HEK293T (cell line): ENCODE measurements at regions not wholly inside any gene's neighbourhood (a gene's known extent, or its start where the extent isn't known, plus 50 kb on each side); places are given as distances from the start of the nearest gene placed in this dataset.

Source experiments
- CTCF ChIA-PET: fragments of 350-600 bp; formaldehyde crosslinking; extraction: SDS; loops from one replicate; lab custom pipeline; 2021; ENCODE audit warnings: antibody characterized with exemption, inconsistent platforms; lab: Yijun Ruan, JAX
- POLR2A ChIA-PET: fragments of 350-600 bp; formaldehyde crosslinking; extraction: SDS; loops from one replicate; lab custom pipeline; 2020; ENCODE audit warnings: antibody characterized with exemption, inconsistent platforms; lab: Yijun Ruan, JAX
- DNase-seq: peaks from one replicate; pipeline ENCODE4 v3.0.0; 2012; ENCODE audit warnings: mixed read lengths; ENCODE audit errors: extremely low spot score
- ARNT ChIP-seq: fragments of 450-650 bp; IDR thresholded peaks from 2 replicates; pipeline ENCODE4 v1.6.1; 2017; ENCODE audit warnings: mild to moderate bottlenecking
- BHLHE40 ChIP-seq: fragments of 450-650 bp; IDR thresholded peaks from 2 replicates; pipeline ENCODE4 v1.6.1; 2016; ENCODE audit warnings: mild to moderate bottlenecking, moderate library complexity, borderline replicate concordance
- CTBP1 ChIP-seq: fragments of 450-650 bp; IDR thresholded peaks from 2 replicates; pipeline ENCODE4 v1.6.1; 2016; ENCODE audit warnings: borderline replicate concordance
- ELF4 ChIP-seq: fragments of 450-650 bp; IDR thresholded peaks from 2 replicates; pipeline ENCODE4 v1.6.1; 2017; ENCODE audit warnings: antibody characterized with exemption
- FOXA1 ChIP-seq: fragments of 450-650 bp; IDR thresholded peaks from 2 replicates; pipeline ENCODE4 v1.6.1; 2016; ENCODE audit warnings: mild to moderate bottlenecking
- FOXK2 ChIP-seq: fragments of 450-650 bp; IDR thresholded peaks from 2 replicates; pipeline ENCODE4 v1.6.1; 2016; ENCODE audit warnings: mild to moderate bottlenecking
- FOXM1 ChIP-seq: fragments of 450-650 bp; IDR thresholded peaks from 2 replicates; pipeline ENCODE4 v1.6.1; 2017; ENCODE audit warnings: mild to moderate bottlenecking, borderline replicate concordance
- HDGF ChIP-seq: fragments of 450-650 bp; IDR thresholded peaks from 2 replicates; pipeline ENCODE4 v1.6.1; 2017; ENCODE audit warnings: antibody characterized with exemption, borderline replicate concordance
- L3MBTL2 ChIP-seq: fragments of 450-650 bp; conservative IDR thresholded peaks from 2 replicates; pipeline ENCODE4 v1.6.1; 2016; ENCODE audit warnings: mild to moderate bottlenecking
- LEF1 ChIP-seq: fragments of 450-650 bp; IDR thresholded peaks from 2 replicates; pipeline ENCODE4 v1.6.1; 2017; ENCODE audit warnings: mild to moderate bottlenecking, borderline replicate concordance
- NFRKB ChIP-seq: fragments of 450-650 bp; IDR thresholded peaks from 2 replicates; pipeline ENCODE4 v1.6.1; 2016; ENCODE audit warnings: mild to moderate bottlenecking, moderate library complexity
- SP1 ChIP-seq: fragments of 450-650 bp; IDR thresholded peaks from 2 replicates; pipeline ENCODE4 v1.6.1; 2017
- SUZ12 ChIP-seq: fragments of 450-650 bp; IDR thresholded peaks from 2 replicates; pipeline ENCODE4 v1.6.1; 2016; ENCODE audit warnings: mild to moderate bottlenecking
- TARDBP ChIP-seq: fragments of 450-650 bp; IDR thresholded peaks from 2 replicates; pipeline ENCODE4 v1.6.1; 2016
- ZNF384 ChIP-seq: fragments of 450-650 bp; IDR thresholded peaks from 2 replicates; pipeline ENCODE4 v1.6.1; 2016
- TF ChIP-seq, protein P1 (sequence below): fragments of 450-650 bp; IDR thresholded peaks from 2 replicates; pipeline ENCODE4 v1.6.1; 2016

DNA sequence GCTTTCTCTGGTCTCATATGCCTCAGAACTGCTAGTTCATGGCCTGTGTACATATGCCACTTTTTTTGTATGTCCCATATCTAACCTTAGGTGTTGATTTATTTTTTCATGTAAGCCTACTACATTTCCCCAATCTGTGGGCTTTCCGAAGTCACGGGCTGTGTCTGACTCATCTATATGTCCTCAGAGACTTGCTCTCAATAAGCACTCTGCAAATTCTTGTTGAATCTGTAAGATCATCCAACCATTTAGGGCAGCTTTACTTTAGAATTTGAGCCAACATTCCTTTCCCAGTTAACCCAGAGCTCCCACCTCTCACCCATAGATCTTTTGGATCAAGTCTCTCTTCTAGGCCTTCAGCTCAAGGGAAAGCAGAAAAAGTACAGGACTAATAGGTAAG lies 263.4 kb downstream of the SEC61B start:
- no peak for TF ChIP-seq SUZ12
- no peak for TF ChIP-seq L3MBTL2
- TF ChIP-seq NFRKB, result no peak
- no peak for TF ChIP-seq ZNF384
- TF ChIP-seq ARNT, result no peak
- TF ChIP-seq, protein P1, sequence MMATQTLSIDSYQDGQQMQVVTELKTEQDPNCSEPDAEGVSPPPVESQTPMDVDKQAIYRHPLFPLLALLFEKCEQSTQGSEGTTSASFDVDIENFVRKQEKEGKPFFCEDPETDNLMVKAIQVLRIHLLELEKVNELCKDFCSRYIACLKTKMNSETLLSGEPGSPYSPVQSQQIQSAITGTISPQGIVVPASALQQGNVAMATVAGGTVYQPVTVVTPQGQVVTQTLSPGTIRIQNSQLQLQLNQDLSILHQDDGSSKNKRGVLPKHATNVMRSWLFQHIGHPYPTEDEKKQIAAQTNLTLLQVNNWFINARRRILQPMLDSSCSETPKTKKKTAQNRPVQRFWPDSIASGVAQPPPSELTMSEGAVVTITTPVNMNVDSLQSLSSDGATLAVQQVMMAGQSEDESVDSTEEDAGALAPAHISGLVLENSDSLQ, result no peak
- TF ChIP-seq FOXA1, result no peak
- TF ChIP-seq FOXM1, result no peak
- no peak for TF ChIP-seq TARDBP
- TF ChIP-seq CTBP1, result no peak
- no peak for TF ChIP-seq ELF4
- TF ChIP-seq LEF1, result no peak
- TF ChIP-seq HDGF, result no peak
- no peak for TF ChIP-seq SP1
- no peak for TF ChIP-seq BHLHE40
- TF ChIP-seq FOXK2, result no peak
- DNase-seq, result no peak
- CTCF ChIA-PET, result no interaction called here
- POLR2A ChIA-PET, result no interaction called here

- no peak for TF ChIP-seq TARDBP
- no peak for TF ChIP-seq SUZ12
- no peak for TF ChIP-seq CTBP1
- no peak for TF ChIP-seq ZNF384
- TF ChIP-seq FOXA1, result no peak
- TF ChIP-seq ELF4, result no peak
- no peak for TF ChIP-seq SP1
- no peak for TF ChIP-seq LEF1
- TF ChIP-seq NFRKB, result no peak
- CTCF ChIA-PET, result interaction anchor here (0.7 kb wide), 1 partner anchor 231 kb away, joined by 3 read pairs; no protein-coding TSS in a partner anchor
- DNase-seq, result no peak
- POLR2A ChIA-PET, result no interaction called here
Measured at GRCh38 chr9:99486684-99487083, 264.6 kb downstream of the SEC61B start.

- TF ChIP-seq FOXM1 (no peak), LEF1 (no peak), CTBP1 (no peak), HDGF (no peak), ZNF384 (no peak), SUZ12 (no peak), FOXK2 (no peak), ELF4 (no peak), TARDBP (no peak), SP1 (no peak)
- TF ChIP-seq, protein P1, result no peak
- ChIA-PET CTCF (no interaction called here), POLR2A (interaction anchor here (0.6 kb wide), 1 partner anchor 422 kb away, joined by 3 read pairs; no protein-coding TSS in a partner anchor)
- no peak for DNase-seq
Measured at GRCh38 chr9:99488131-99489059, 266.3 kb downstream of the SEC61B start.

DNA sequence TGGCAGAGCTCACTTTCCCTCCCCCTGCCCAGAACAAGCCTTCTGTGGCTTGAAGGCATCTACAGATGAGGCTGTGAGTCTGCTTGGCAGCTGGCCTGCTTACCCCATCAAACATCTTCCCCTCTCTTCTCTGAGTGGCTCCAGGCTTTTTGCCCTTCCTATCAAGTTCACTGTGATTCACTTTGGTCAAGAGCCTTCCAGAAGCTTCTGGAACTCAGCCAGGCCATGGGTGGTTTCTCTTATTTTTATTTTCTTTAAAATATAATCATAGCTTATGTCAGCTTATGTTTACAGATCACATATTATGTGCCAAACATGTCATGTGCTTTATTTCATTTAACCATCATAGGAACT lies 267.0 kb downstream of the SEC61B start:
- POLR2A ChIA-PET, result interaction anchor here (0.6 kb wide), 1 partner anchor 423 kb away, joined by 3 read pairs; no protein-coding TSS in a partner anchor
- no peak for TF ChIP-seq ARNT
- no peak for TF ChIP-seq TARDBP
- no peak for TF ChIP-seq BHLHE40
- TF ChIP-seq CTBP1, result no peak
- TF ChIP-seq, protein P1, result no peak
- TF ChIP-seq NFRKB, result no peak
- TF ChIP-seq ELF4, result no peak
- TF ChIP-seq FOXK2, result no peak
- TF ChIP-seq FOXM1, result no peak
- TF ChIP-seq FOXA1, result no peak
- TF ChIP-seq L3MBTL2, result no peak
- TF ChIP-seq SUZ12, result no peak
- TF ChIP-seq HDGF, result no peak
- TF ChIP-seq SP1, result no peak
- CTCF ChIA-PET, result no interaction called here

GRCh38 chr9:99490729-99491128 lies 268.6 kb downstream of the SEC61B start:
- no peak for DNase-seq
- ChIA-PET CTCF (interaction anchor here (0.7 kb wide), 1 partner anchor 1111 kb away, joined by 3 read pairs; no protein-coding TSS in a partner anchor), POLR2A (no interaction called here)
- TF ChIP-seq HDGF (no peak), NFRKB (no peak), BHLHE40 (no peak), SUZ12 (no peak), SP1 (no peak), ARNT (no peak), FOXK2 (no peak), CTBP1 (no peak), FOXA1 (no peak), ELF4 (no peak)
- TF ChIP-seq, protein P1, result no peak

More for the DNA sequence above, 267.0 kb downstream of the SEC61B start:
- DNase-seq, result no peak
